Kidney epithelial cell (primary cell): ENCODE measurements at regions not wholly inside any gene's neighbourhood (a gene's known extent, or its start where the extent isn't known, plus 50 kb on each side); places are given as distances from the start of the nearest gene placed in this dataset.

ENCODE experiments used
- DNase-seq: peaks from one replicate; pipeline ENCODE4 v3.0.0-alpha.2; 2010; ENCODE audit warnings: low read depth
- H3K27me3 ChIP-seq: 2 replicates; pipeline ENCODE4 v1.6.0; 2011; ENCODE audit warnings: low read length; ENCODE audit not compliant: control insufficient read depth, insufficient read depth
- H3K36me3 ChIP-seq: 2 replicates; pipeline ENCODE4 v1.5.1; 2011; ENCODE audit warnings: low read length; ENCODE audit not compliant: control insufficient read depth, insufficient read depth
- H3K4me3 ChIP-seq: 2 replicates; pipeline ENCODE4 v1.5.1; 2011; ENCODE audit warnings: low read depth, mild to moderate bottlenecking, control low read depth, low read length
- CTCF ChIP-seq: IDR thresholded peaks from 2 replicates; pipeline ENCODE4 v1.5.1; 2011; ENCODE audit warnings: mild to moderate bottlenecking, moderate library complexity, low read length, control low read depth, inconsistent platforms; ENCODE audit not compliant: insufficient read depth, poor library complexity, severe bottlenecking

DNA sequence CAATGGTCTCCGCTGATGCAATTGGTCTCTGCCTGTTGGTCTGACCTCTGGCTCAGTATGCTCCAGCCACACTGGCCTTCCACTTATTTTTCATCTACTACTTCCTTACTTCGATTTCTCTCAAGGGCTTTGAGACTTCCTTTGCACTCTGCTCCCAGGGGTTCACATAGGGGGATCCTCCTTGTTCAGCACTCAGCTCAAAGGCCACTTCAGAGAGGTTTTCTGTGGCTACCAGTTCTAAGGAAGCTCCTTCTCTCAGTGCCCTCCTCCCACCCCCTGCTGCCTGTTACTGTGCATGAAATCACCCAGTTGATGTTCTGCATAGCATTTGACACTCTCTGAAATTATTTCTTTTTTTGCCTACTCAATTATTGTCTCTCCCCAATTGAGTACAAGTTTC lies 476.4 kb downstream of the HS3ST3B1 start:
- DNase-seq, result no peak

GRCh38 chr17:14776791-14777190 lies 475.9 kb downstream of the HS3ST3B1 start:
- Histone ChIP-seq H3K36me3 (no peaks in the 10 kb centered on the region), H3K27me3 (no peaks in the 10 kb centered on the region), H3K4me3 (no peak overlapping the region)
- TF ChIP-seq CTCF, result no peak
- no peak for DNase-seq

More for the DNA sequence above, 476.4 kb downstream of the HS3ST3B1 start:
- Histone ChIP-seq H3K36me3 (no peaks in the 10 kb centered on the region), H3K27me3 (no peaks in the 10 kb centered on the region), H3K4me3 (no peak overlapping the region)
- no peak for TF ChIP-seq CTCF

GRCh38 chr17:14775731-14776492 lies 475.0 kb downstream of the HS3ST3B1 start:
- Histone ChIP-seq H3K4me3 (no peak overlapping the region), H3K27me3 (no peaks in the 10 kb centered on the region), H3K36me3 (no peaks in the 10 kb centered on the region)
- no peak for DNase-seq
- TF ChIP-seq CTCF, result no peak

GRCh38 chr17:14774774-14775173 lies 473.9 kb downstream of the HS3ST3B1 start:
- no peak for TF ChIP-seq CTCF
- Histone ChIP-seq H3K36me3 (no peaks in the 10 kb centered on the region), H3K27me3 (no peaks in the 10 kb centered on the region), H3K4me3 (no peak overlapping the region)
- no peak for DNase-seq

- no peaks in the 10 kb centered on the region for H3K36me3 ChIP-seq
- TF ChIP-seq CTCF, result no peak
- no peak overlapping the region for H3K4me3 ChIP-seq
- no peaks in the 10 kb centered on the region for H3K27me3 ChIP-seq
- DNase-seq, result no peak
Observed at GRCh38 chr17:14772776-14773175, 471.9 kb downstream of the HS3ST3B1 start.

DNA sequence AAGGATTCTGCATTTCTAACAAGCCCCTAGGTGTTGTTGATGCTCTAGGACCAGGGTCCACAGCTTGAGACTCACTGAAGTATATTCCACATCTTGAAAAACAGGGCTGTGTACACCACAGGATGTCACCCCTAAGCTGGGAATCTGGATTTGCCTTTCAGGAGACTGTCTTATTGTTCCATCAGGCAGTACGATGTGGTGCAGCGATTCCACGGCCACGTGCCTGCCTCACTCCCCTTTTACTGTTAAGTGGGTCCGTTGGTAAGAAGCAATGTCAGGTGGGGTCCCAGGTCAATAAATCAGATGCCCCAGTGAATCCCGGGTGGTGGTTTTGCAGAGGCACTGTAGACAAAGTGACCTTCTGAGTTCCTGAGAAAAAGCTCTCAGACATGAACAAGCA lies 470.7 kb downstream of the HS3ST3B1 start:
- Histone ChIP-seq H3K4me3 (no peak overlapping the region), H3K36me3 (no peaks in the 10 kb centered on the region), H3K27me3 (no peaks in the 10 kb centered on the region)
- DNase-seq, result no peak
- no peak for TF ChIP-seq CTCF
